ENCODE measurements at regions not wholly inside any gene's neighbourhood (a gene's known extent, or its start where the extent isn't known, plus 50 kb on each side); places are given as distances from the start of the nearest gene placed in this dataset.
A peak's percentile ranks its signal among the peaks of the same experiment; 100 is the strongest.

- Histone ChIP-seq H3K9ac (no peak overlapping the region), H3K4me3 (IDR thresholded peaks at IDR 0.05; ENCODE audit: insufficient read depth, low read depth, low read length) (no peak overlapping the region), H3K36me3 (ENCODE audit: insufficient read depth) (no peaks in the 10 kb centered on the region), H2AFZ (ENCODE audit: low read depth) (no peak overlapping the region), H3K27me3 (ENCODE audit: insufficient read depth, low read depth) (no peaks in the 10 kb centered on the region), H3K4me2 (no peak overlapping the region), H3K27ac (no peak overlapping the region), H4K20me1 (ENCODE audit: insufficient read depth) (no peaks in the 10 kb centered on the region), H3K4me1 (ENCODE audit: low read depth, poor library complexity, severe bottlenecking) (peaks cover 15% of the 10 kb centered on the region), H3K79me2 (ENCODE audit: insufficient read depth, low read depth) (no peaks in the 10 kb centered on the region)
- no peak for TF ChIP-seq CTCF (conservative IDR thresholded peaks at IDR 0.05; ENCODE audit: low read depth, low read length)
Observed at GRCh38 chr6:168157272-168158212, 78.5 kb upstream of the FRMD1 start.

GRCh38 chr6:168156742-168157265 is 77.8 kb upstream of the FRMD1 start:
- H3K27ac ChIP-seq = no peak overlapping the region
- no peak overlapping the region for H3K4me3 ChIP-seq (IDR thresholded peaks at IDR 0.05; ENCODE audit: insufficient read depth, low read depth, low read length)
- no peaks in the 10 kb centered on the region for H3K27me3 ChIP-seq (ENCODE audit: insufficient read depth, low read depth)
- H3K4me1 ChIP-seq (ENCODE audit: low read depth, poor library complexity, severe bottlenecking) = peaks cover 15% of the 10 kb centered on the region
- no peaks in the 10 kb centered on the region for H4K20me1 ChIP-seq (ENCODE audit: insufficient read depth)
- H3K79me2 ChIP-seq (ENCODE audit: insufficient read depth, low read depth) = no peaks in the 10 kb centered on the region
- no peak overlapping the region for H3K4me2 ChIP-seq
- TF ChIP-seq CTCF (conservative IDR thresholded peaks at IDR 0.05; ENCODE audit: low read depth, low read length) = no peak
- H2AFZ ChIP-seq (ENCODE audit: low read depth) = no peak overlapping the region
- H3K9ac ChIP-seq = no peak overlapping the region
- H3K36me3 ChIP-seq (ENCODE audit: insufficient read depth) = no peaks in the 10 kb centered on the region

GRCh38 chr6:168155821-168156741 is 77.1 kb upstream of the FRMD1 start:
- Histone ChIP-seq H3K27ac (no peak overlapping the region), H2AFZ (ENCODE audit: low read depth) (no peak overlapping the region)
- no peak for TF ChIP-seq CTCF (conservative IDR thresholded peaks at IDR 0.05; ENCODE audit: low read depth, low read length)

DNA sequence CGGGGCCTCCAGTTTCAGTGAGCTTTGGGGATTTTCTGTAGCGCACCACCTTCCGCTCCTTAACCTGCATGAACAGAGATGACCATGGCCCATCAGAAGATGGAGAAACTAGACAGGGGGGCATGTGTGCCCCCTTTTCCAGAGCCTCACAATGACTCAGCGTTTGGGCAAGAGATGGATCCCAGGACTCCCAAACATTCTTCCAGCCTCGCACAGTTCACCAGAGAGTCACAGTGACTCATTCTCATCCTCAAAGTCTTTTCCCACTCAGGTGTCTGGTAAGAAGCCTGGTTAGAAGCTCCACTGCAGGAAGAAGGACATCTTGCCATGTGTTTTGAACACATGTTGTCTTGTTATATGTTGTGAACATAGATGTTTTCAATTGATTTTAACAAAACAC is 76.2 kb upstream of the FRMD1 start:
- peaks cover 22% of the 10 kb centered on the region for H3K4me1 ChIP-seq (ENCODE audit: low read depth, poor library complexity, severe bottlenecking)
- no peaks in the 10 kb centered on the region for H4K20me1 ChIP-seq (ENCODE audit: insufficient read depth)
- no peak overlapping the region for H3K9ac ChIP-seq
- no peak overlapping the region for H3K27ac ChIP-seq
- H3K79me2 ChIP-seq (ENCODE audit: insufficient read depth, low read depth) = no peaks in the 10 kb centered on the region
- no peak overlapping the region for H3K4me2 ChIP-seq
- no peak for TF ChIP-seq CTCF (conservative IDR thresholded peaks at IDR 0.05; ENCODE audit: low read depth, low read length)
- no peak overlapping the region for H3K4me3 ChIP-seq (IDR thresholded peaks at IDR 0.05; ENCODE audit: insufficient read depth, low read depth, low read length)
- H3K36me3 ChIP-seq (ENCODE audit: insufficient read depth) = no peaks in the 10 kb centered on the region
- H2AFZ ChIP-seq (ENCODE audit: low read depth) = peak overlapping the region; percentile 14; the same call in 1 of the 2 replicates
- H3K27me3 ChIP-seq (ENCODE audit: insufficient read depth, low read depth) = no peaks in the 10 kb centered on the region

More at GRCh38 chr6:168155821-168156741, 77.1 kb upstream of the FRMD1 start:
- Histone ChIP-seq H3K79me2 (ENCODE audit: insufficient read depth, low read depth) (no peaks in the 10 kb centered on the region), H3K27me3 (ENCODE audit: insufficient read depth, low read depth) (no peaks in the 10 kb centered on the region), H4K20me1 (ENCODE audit: insufficient read depth) (no peaks in the 10 kb centered on the region), H3K4me3 (IDR thresholded peaks at IDR 0.05; ENCODE audit: insufficient read depth, low read depth, low read length) (no peak overlapping the region), H3K9ac (no peak overlapping the region), H3K4me1 (ENCODE audit: low read depth, poor library complexity, severe bottlenecking) (peaks cover 20% of the 10 kb centered on the region), H3K4me2 (no peak overlapping the region), H3K36me3 (ENCODE audit: insufficient read depth) (no peaks in the 10 kb centered on the region)
